WERI-Rb-1 (cell line): ENCODE measurements at regions not wholly inside any gene's neighbourhood (a gene's known extent, or its start where the extent isn't known, plus 50 kb on each side); places are given as distances from the start of the nearest gene placed in this dataset.
A peak's percentile ranks its signal among the peaks of the same experiment; 100 is the strongest.
"Not testable (repeated sequence)": the region's sequence is repeated elsewhere in the genome, so short reads cannot be mapped to it uniquely, and the experiment has no call there.

ENCODE experiments used
- DNase-seq: peaks from one replicate; pipeline ENCODE4 v3.0.0-alpha.2; 2020
- H3K27ac ChIP-seq: fragments of 250-450 bp; sonication (Bioruptor Pico); 2 replicates; pipeline ENCODE4 v1.5.1; 2020; ENCODE audit warnings: mild to moderate bottlenecking, moderate library complexity
- H3K27me3 ChIP-seq: fragments of 250-450 bp; sonication (Bioruptor Pico); 2 replicates; pipeline ENCODE4 v1.5.1; 2021; ENCODE audit warnings: mild to moderate bottlenecking, low read depth, moderate library complexity; ENCODE audit not compliant: insufficient read depth, severe bottlenecking
- H3K36me3 ChIP-seq: fragments of 250-450 bp; sonication (Bioruptor Pico); 2 replicates; pipeline ENCODE4 v1.5.1; 2020; ENCODE audit warnings: mild to moderate bottlenecking, moderate library complexity
- H3K4me3 ChIP-seq: 2 replicates; pipeline ENCODE4 v1.5.1; 2011; ENCODE audit warnings: low read depth, mild to moderate bottlenecking, control low read depth, low read length
- H3K9me3 ChIP-seq: fragments of 250-450 bp; sonication (Bioruptor Pico); 2 replicates; pipeline ENCODE4 v1.5.1; 2021; ENCODE audit warnings: mild to moderate bottlenecking, moderate library complexity; ENCODE audit not compliant: severe bottlenecking
- CTCF ChIP-seq: IDR thresholded peaks from 2 replicates; pipeline ENCODE4 v1.5.1; 2011; ENCODE audit warnings: low read depth, mild to moderate bottlenecking, control low read depth, inconsistent platforms, low read length

GRCh38 chr7:142494021-142494420, 236.2 kb upstream of the PRSS58 start:
- H3K4me3 ChIP-seq = no peak overlapping the region
- no peaks in the 10 kb centered on the region for H3K36me3 ChIP-seq
- no peak for TF ChIP-seq CTCF
- no peaks in the 10 kb centered on the region for H3K27me3 ChIP-seq
- H3K27ac ChIP-seq = no peak overlapping the region
- no peak for DNase-seq
- no peaks in the 10 kb centered on the region for H3K9me3 ChIP-seq

DNA sequence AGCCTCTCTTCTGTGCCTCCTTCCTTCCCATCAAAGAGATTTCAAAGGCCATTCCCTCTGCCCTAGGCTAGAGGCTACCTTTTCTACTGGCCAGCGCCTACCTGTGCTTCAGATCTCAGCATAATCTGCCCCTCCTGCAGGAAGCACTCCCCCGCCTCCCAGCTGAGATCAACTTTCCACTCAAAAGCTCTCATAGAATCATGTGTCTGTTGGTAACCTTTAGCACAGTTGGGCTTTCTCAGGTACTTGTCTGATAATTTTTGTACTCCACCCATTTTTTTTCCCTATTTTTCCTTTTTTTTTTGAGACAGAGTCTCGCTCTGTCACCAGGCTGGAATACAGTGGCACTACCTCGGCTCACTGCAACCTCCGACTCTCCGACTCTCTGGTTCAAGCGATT, 231.0 kb upstream of the PRSS58 start:
- DNase-seq = no peak
- H3K9me3 ChIP-seq = no peaks in the 10 kb centered on the region
- no peaks in the 10 kb centered on the region for H3K27me3 ChIP-seq

DNA sequence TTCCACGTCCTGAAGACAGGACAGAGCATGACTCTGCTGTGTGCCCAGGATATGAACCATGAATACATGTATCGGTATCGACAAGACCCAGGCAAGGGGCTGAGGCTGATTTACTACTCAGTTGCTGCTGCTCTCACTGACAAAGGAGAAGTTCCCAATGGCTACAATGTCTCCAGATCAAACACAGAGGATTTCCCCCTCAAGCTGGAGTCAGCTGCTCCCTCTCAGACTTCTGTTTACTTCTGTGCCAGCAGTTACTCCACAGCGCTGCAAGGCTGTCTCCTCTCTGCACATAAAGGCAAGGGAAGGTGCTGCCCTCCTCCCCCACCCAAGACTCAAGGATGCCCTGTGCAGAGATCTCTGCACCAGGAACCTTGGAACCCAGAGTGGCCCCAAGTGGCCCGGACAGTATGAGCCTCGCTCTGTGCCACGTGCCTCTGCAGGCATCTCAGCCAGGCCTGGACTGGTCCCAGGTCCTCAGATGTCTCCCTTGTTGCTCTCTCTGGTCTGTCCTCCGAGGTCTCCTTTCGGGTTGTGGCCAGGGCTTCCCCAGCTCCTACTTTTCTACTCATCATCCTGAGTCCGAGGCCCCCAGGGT, 230.3 kb upstream of the PRSS58 start:
- H3K27ac ChIP-seq = peak overlapping the region; percentile 71
- H3K27me3 ChIP-seq = no peaks in the 10 kb centered on the region
- TF ChIP-seq CTCF = no peak
- no peaks in the 10 kb centered on the region for H3K36me3 ChIP-seq
- H3K9me3 ChIP-seq = no peaks in the 10 kb centered on the region
- DNase-seq = no peak
- H3K4me3 ChIP-seq = no peak overlapping the region

More for the DNA sequence above, 231.0 kb upstream of the PRSS58 start:
- TF ChIP-seq CTCF = no peak
- Histone ChIP-seq H3K4me3 (no peak overlapping the region), H3K27ac (no peak overlapping the region), H3K36me3 (no peaks in the 10 kb centered on the region)

DNA sequence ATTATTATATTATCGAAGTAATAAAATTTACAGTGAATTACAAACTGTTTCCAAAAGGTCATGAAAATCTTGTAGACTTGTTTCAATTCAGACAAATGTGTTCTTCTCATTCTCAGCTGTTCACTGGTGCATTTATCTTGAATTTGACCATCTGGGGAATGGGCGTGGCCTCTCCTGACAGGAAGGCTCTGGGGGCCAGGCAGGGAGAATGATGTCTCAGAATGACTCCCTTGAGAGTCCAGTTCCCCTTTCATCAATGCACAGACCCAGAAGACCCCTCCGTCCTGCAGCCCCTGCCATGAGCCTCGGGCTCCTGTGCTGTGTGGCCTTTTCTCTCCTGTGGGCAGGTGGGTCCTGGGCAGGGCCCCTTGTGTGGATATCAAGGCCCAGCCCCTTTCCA, 229.7 kb upstream of the PRSS58 start:
- not testable (repeated sequence) for H3K27me3 ChIP-seq, H3K36me3 ChIP-seq, H3K9me3 ChIP-seq, H3K4me3 ChIP-seq
- DNase-seq = peak; percentile 63
- H3K27ac ChIP-seq = peak overlapping the region; percentile 71

GRCh38 chr7:142487124-142487523, 229.3 kb upstream of the PRSS58 start:
- Histone ChIP-seq H3K9me3 (no peaks in the 10 kb centered on the region), H3K27ac (peak overlapping the region; percentile 76), H3K36me3 (no peaks in the 10 kb centered on the region), H3K4me3 (peak overlapping the region; percentile 11; the same call in 1 of the 2 replicates), H3K27me3 (no peaks in the 10 kb centered on the region)
- no peak for TF ChIP-seq CTCF
- DNase-seq = peak; percentile 66

- peak overlapping the region; percentile 76; the same call in 1 of the 2 replicates for H3K27ac ChIP-seq
- DNase-seq = peak; percentile 47
- H3K9me3 ChIP-seq = no peaks in the 10 kb centered on the region
- peak; percentile 68 for TF ChIP-seq CTCF
- H3K27me3 ChIP-seq = no peaks in the 10 kb centered on the region
- no peak overlapping the region for H3K4me3 ChIP-seq
- H3K36me3 ChIP-seq = no peaks in the 10 kb centered on the region
Observed at GRCh38 chr7:142485617-142486226, 227.9 kb upstream of the PRSS58 start.
